ENCODE measurements at regions not wholly inside any gene's neighbourhood (a gene's known extent, or its start where the extent isn't known, plus 50 kb on each side); places are given as distances from the start of the nearest gene placed in this dataset.
"Not testable (repeated sequence)": the region's sequence is repeated elsewhere in the genome, so short reads cannot be mapped to it uniquely, and the experiment has no call there.

- Histone ChIP-seq H3K36me3 (ENCODE audit: control insufficient read depth in 2 of 3, insufficient read depth in 3 of 3, low read length in 3 of 3) (no peaks in the 10 kb centered on the region), H3K9me3 (ENCODE audit: control insufficient read depth in 2 of 3, insufficient read depth in 1 of 3, low read length in 3 of 3) (no peaks in the 10 kb centered on the region), H3K27me3 (ENCODE audit: control insufficient read depth, insufficient read depth, low read length) (no peaks in the 10 kb centered on the region), H3K4me1 (ENCODE audit: control insufficient read depth in 2 of 3, insufficient read depth in 2 of 3, low read depth in 1 of 3, low read length in 3 of 3) (no peaks in the 10 kb centered on the region), H3K27ac (ENCODE audit: low read depth in 2 of 2, low read length in 2 of 2) (no peak overlapping the region), H3K9ac (ENCODE audit: low read length in 3 of 3) (no peak overlapping the region), H3K4me3 (ENCODE audit: low read length in 3 of 3) (no peak overlapping the region)
- peak in 1 of 5 donors; percentile 10 for DNase-seq
- intact Hi-C loops (cut with DNase I) = no loop called here
- FAIRE-seq = no peak
- TF ChIP-seq, protein P1, sequence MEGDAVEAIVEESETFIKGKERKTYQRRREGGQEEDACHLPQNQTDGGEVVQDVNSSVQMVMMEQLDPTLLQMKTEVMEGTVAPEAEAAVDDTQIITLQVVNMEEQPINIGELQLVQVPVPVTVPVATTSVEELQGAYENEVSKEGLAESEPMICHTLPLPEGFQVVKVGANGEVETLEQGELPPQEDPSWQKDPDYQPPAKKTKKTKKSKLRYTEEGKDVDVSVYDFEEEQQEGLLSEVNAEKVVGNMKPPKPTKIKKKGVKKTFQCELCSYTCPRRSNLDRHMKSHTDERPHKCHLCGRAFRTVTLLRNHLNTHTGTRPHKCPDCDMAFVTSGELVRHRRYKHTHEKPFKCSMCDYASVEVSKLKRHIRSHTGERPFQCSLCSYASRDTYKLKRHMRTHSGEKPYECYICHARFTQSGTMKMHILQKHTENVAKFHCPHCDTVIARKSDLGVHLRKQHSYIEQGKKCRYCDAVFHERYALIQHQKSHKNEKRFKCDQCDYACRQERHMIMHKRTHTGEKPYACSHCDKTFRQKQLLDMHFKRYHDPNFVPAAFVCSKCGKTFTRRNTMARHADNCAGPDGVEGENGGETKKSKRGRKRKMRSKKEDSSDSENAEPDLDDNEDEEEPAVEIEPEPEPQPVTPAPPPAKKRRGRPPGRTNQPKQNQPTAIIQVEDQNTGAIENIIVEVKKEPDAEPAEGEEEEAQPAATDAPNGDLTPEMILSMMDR (IDR thresholded peaks at IDR 0.05; ENCODE audit: borderline replicate concordance, extremely low read depth, insufficient read depth) = no peak
Observed at GRCh38 chr14:43399289-43399688, 1107.8 kb downstream of the FSCB start.

DNA sequence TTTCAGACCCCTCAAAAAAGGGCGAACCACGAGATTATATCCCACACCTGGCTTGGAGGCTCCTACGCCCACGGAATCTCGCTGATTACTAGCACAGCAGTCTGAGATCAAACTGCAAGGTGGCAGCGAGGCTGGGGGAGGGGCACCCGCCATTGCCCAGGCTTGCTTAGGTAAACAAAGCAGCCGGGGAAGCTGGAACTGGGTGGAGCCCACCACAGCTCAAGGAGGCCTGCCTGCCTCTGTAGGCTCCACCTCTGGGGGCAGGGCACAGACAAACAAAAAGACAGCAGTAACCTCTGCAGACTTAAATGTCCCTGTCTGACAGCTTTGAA, 1136.6 kb downstream of the FSCB start:
- H3K9me3 ChIP-seq (ENCODE audit: control insufficient read depth in 2 of 3, insufficient read depth in 1 of 3, low read length in 3 of 3); DNase-seq; H3K9ac ChIP-seq (ENCODE audit: low read length in 3 of 3); FAIRE-seq; H3K4me3 ChIP-seq (ENCODE audit: low read length in 3 of 3); H3K27me3 ChIP-seq (ENCODE audit: control insufficient read depth, insufficient read depth, low read length); H3K36me3 ChIP-seq (ENCODE audit: control insufficient read depth in 2 of 3, insufficient read depth in 3 of 3, low read length in 3 of 3); H3K27ac ChIP-seq (ENCODE audit: low read depth in 2 of 2, low read length in 2 of 2); H3K4me1 ChIP-seq (ENCODE audit: control insufficient read depth in 2 of 3, insufficient read depth in 2 of 3, low read depth in 1 of 3, low read length in 3 of 3); intact Hi-C loops (cut with DNase I): not testable (repeated sequence)

- Histone ChIP-seq H3K36me3 (ENCODE audit: control insufficient read depth in 2 of 3, insufficient read depth in 3 of 3, low read length in 3 of 3) (no peaks in the 10 kb centered on the region), H3K27me3 (ENCODE audit: control insufficient read depth, insufficient read depth, low read length) (no peaks in the 10 kb centered on the region), H3K4me3 (ENCODE audit: low read length in 3 of 3) (no peak overlapping the region), H3K27ac (ENCODE audit: low read depth in 2 of 2, low read length in 2 of 2) (no peak overlapping the region), H3K4me1 (ENCODE audit: control insufficient read depth in 2 of 3, insufficient read depth in 2 of 3, low read depth in 1 of 3, low read length in 3 of 3) (no peaks in the 10 kb centered on the region), H3K9me3 (ENCODE audit: control insufficient read depth in 2 of 3, insufficient read depth in 1 of 3, low read length in 3 of 3) (no peaks in the 10 kb centered on the region), H3K9ac (ENCODE audit: low read length in 3 of 3) (no peak overlapping the region)
- intact Hi-C loops (cut with DNase I) = no loop called here
- DNase-seq (no peak), FAIRE-seq (no peak)
- TF ChIP-seq, protein P1 (IDR thresholded peaks at IDR 0.05; ENCODE audit: borderline replicate concordance, extremely low read depth, insufficient read depth) = no peak
Observed at GRCh38 chr14:43369710-43370564, 1137.1 kb downstream of the FSCB start.

- intact Hi-C loops (cut with DNase I) = no loop called here
- Histone ChIP-seq H3K4me3 (ENCODE audit: low read length in 3 of 3) (no peak overlapping the region), H3K27me3 (ENCODE audit: control insufficient read depth, insufficient read depth, low read length) (no peaks in the 10 kb centered on the region), H3K27ac (ENCODE audit: low read depth in 2 of 2, low read length in 2 of 2) (no peak overlapping the region), H3K4me1 (ENCODE audit: control insufficient read depth in 2 of 3, insufficient read depth in 2 of 3, low read depth in 1 of 3, low read length in 3 of 3) (no peaks in the 10 kb centered on the region), H3K36me3 (ENCODE audit: control insufficient read depth in 2 of 3, insufficient read depth in 3 of 3, low read length in 3 of 3) (no peaks in the 10 kb centered on the region), H3K9ac (ENCODE audit: low read length in 3 of 3) (no peak overlapping the region), H3K9me3 (ENCODE audit: control insufficient read depth in 2 of 3, insufficient read depth in 1 of 3, low read length in 3 of 3) (no peaks in the 10 kb centered on the region)
- DNase-seq (no peak), FAIRE-seq (no peak)
- TF ChIP-seq, protein P1 (IDR thresholded peaks at IDR 0.05; ENCODE audit: borderline replicate concordance, extremely low read depth, insufficient read depth) = no peak
Observed at GRCh38 chr14:43362586-43362985, 1144.5 kb downstream of the FSCB start.

All from kidney (tissue), 13 donors.